Gastrocnemius medialis (tissue), 4 donors: ENCODE measurements at regions not wholly inside any gene's neighbourhood (a gene's known extent, or its start where the extent isn't known, plus 50 kb on each side); places are given as distances from the start of the nearest gene placed in this dataset.

Source experiments
- CTCF ChIP-seq, 5 experiments: fragments of 450-650 bp in 3 of 5; fragments of 200-600 bp in 2 of 5; sonication (generic) in 2 of 5; IDR thresholded peaks in 4 of 5; conservative IDR thresholded peaks in 1 of 5; 1 replicate in 4 of 5; 2 replicates in 1 of 5; pipeline ENCODE4 v1.5.1; 2016 to 2019; ENCODE audit warnings: antibody characterized with exemption in 5 of 5, mild to moderate bottlenecking in 3 of 5, moderate library complexity in 3 of 5
- POLR2A ChIP-seq, 2 donors: fragments of 450-650 bp; IDR thresholded peaks; one replicate each; pipeline ENCODE4 v1.6.1; 2017; ENCODE audit warnings: antibody characterized with exemption in 2 of 2, mild to moderate bottlenecking in 2 of 2, moderate library complexity in 2 of 2

DNA sequence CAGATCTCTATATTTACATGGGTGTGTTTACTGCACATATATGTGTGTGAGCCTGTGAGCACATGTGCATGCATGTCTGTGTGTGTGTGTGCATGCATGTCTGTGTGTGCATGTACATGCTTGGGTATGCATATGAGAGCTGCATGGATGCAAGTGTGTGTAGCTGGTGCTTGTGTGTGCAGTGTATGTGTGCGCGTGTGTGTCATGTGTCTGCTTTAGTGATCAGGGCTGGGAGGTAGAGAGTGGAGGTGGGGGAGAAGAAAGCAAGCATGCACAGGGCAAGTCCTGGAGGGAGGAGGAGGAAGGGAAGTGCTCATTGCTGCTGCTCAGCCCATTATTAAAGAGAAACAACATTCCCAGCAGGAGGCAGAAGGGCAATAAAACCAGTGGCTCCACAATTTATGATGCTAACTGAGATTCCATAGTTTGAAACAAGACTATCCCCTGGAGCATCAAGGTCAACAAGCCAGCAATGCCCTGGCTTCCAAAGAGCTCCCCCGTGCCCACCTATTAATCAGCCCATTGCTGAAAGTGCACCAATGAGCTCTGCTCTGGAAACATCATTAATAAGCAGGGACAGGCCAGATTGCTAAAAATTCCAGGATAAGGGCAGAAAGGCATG lies 414.0 kb downstream of the MAFB start:
- TF ChIP-seq POLR2A (IDR thresholded peaks at IDR 0.05) = no peak
- TF ChIP-seq CTCF (IDR thresholded peaks at IDR 0.05 in 4 of 5, conservative IDR thresholded peaks at IDR 0.05 in 1 of 5) = no peak
